ENCODE measurements at regions not wholly inside any gene's neighbourhood (a gene's known extent, or its start where the extent isn't known, plus 50 kb on each side); places are given as distances from the start of the nearest gene placed in this dataset.
A peak's percentile ranks its signal among the peaks of the same experiment; 100 is the strongest.

GRCh38 chr1:239616673-239617072 lies 230.3 kb downstream of the CHRM3 start:
- H3K4me3 Mint-ChIP-seq, result no peak overlapping the region
- Histone ChIP-seq H3K4me2 (replicated peaks; ENCODE audit: extremely low read depth, low read length, poor library complexity, severe bottlenecking) (no peak overlapping the region), H3K27ac (ENCODE audit: low read depth in 1 of 2, low read length in 2 of 2) (no peak overlapping the region), H3K9me3 (replicated peaks in 1 of 2; ENCODE audit: control insufficient read depth in 1 of 2, insufficient read depth in 1 of 2, low read length in 2 of 2) (no peaks in the 10 kb centered on the region), H4K20me1 (ENCODE audit: insufficient read depth, low read length) (no peaks in the 10 kb centered on the region), H3K36me3 (replicated peaks in 1 of 2; ENCODE audit: control insufficient read depth in 1 of 2, insufficient read depth in 2 of 2, low read length in 2 of 2) (no peaks in the 10 kb centered on the region), H3K27me3 (ENCODE audit: control insufficient read depth in 2 of 2, insufficient read depth in 2 of 2, low read length in 2 of 2) (no peaks in the 10 kb centered on the region), H3K4me3 (replicated peaks in 1 of 3; ENCODE audit: low read depth in 2 of 3, low read length in 3 of 3) (no peak overlapping the region), H3K9ac (ENCODE audit: insufficient read depth, low read length, poor library complexity, severe bottlenecking) (no peak overlapping the region), H3K79me2 (ENCODE audit: insufficient read depth, low read length) (no peaks in the 10 kb centered on the region), H3K4me1 (ENCODE audit: control insufficient read depth in 1 of 2, insufficient read depth in 2 of 2, low read length in 2 of 2) (no peaks in the 10 kb centered on the region), H2AFZ (ENCODE audit: insufficient read depth, low read depth, low read length, poor library complexity, severe bottlenecking) (no peak overlapping the region)
- TF ChIP-seq CTCF (IDR thresholded peaks at IDR 0.05), result no peak
- peaks cover 0 to 7% (median 6%) of the 10 kb centered on the region in 7 donors for H3K9me3 Mint-ChIP-seq
- no peaks in the 10 kb centered on the region for H3K27me3 Mint-ChIP-seq (ENCODE audit: low read depth in 3 of 3)
- intact Hi-C loops (cut with micrococcal nuclease), result no loop called here
- no peaks in the 10 kb centered on the region for H3K36me3 Mint-ChIP-seq
- no CpG with 5 or more reads among the region's 1 CpG for WGBS (ENCODE audit: insufficient coverage)
- no peak for DNase-seq
- no peak overlapping the region for H3K27ac Mint-ChIP-seq
- H3K4me1 Mint-ChIP-seq, result no peaks in the 10 kb centered on the region

DNA sequence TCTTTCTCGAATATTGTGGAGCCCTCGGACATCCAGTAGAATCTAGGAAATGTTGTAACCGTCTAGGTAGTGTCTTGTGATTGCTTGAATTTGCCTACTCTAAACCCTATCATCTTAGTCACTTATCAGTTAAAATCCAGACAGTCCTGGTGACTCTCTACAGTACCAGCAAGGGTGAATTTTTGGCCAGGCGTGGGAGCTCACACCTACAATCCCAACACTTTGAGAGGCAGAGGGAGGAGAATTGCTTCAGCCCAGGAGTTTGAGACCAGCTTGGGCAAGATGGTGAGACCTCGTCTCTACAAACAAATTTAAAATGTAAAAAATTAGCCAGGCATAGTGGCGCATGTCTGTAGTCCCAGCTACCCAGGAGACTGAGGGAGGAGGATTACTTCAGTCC lies 230.9 kb downstream of the CHRM3 start:
- Histone ChIP-seq H3K4me3 (replicated peaks in 1 of 3; ENCODE audit: low read depth in 2 of 3, low read length in 3 of 3) (no peak overlapping the region), H3K27me3 (ENCODE audit: control insufficient read depth in 2 of 2, insufficient read depth in 2 of 2, low read length in 2 of 2) (no peaks in the 10 kb centered on the region), H3K9ac (ENCODE audit: insufficient read depth, low read length, poor library complexity, severe bottlenecking) (no peak overlapping the region), H2AFZ (ENCODE audit: insufficient read depth, low read depth, low read length, poor library complexity, severe bottlenecking) (no peak overlapping the region), H3K36me3 (replicated peaks in 1 of 2; ENCODE audit: control insufficient read depth in 1 of 2, insufficient read depth in 2 of 2, low read length in 2 of 2) (no peaks in the 10 kb centered on the region), H3K4me2 (replicated peaks; ENCODE audit: extremely low read depth, low read length, poor library complexity, severe bottlenecking) (no peak overlapping the region), H3K4me1 (ENCODE audit: control insufficient read depth in 1 of 2, insufficient read depth in 2 of 2, low read length in 2 of 2) (no peaks in the 10 kb centered on the region), H4K20me1 (ENCODE audit: insufficient read depth, low read length) (no peaks in the 10 kb centered on the region), H3K79me2 (ENCODE audit: insufficient read depth, low read length) (no peaks in the 10 kb centered on the region), H3K27ac (ENCODE audit: low read depth in 1 of 2, low read length in 2 of 2) (no peak overlapping the region), H3K9me3 (replicated peaks in 1 of 2; ENCODE audit: control insufficient read depth in 1 of 2, insufficient read depth in 1 of 2, low read length in 2 of 2) (no peaks in the 10 kb centered on the region)
- H3K27ac Mint-ChIP-seq, result peak overlapping the region in 1 of 7 donors; percentile 46
- WGBS (ENCODE audit: insufficient coverage), result no CpG with 5 or more reads among the region's 6 CpGs
- no peak for TF ChIP-seq CTCF (IDR thresholded peaks at IDR 0.05)
- no peaks in the 10 kb centered on the region for H3K27me3 Mint-ChIP-seq (ENCODE audit: low read depth in 3 of 3)
- no peaks in the 10 kb centered on the region for H3K4me1 Mint-ChIP-seq
- peaks cover 0 to 8% (median 6%) of the 10 kb centered on the region in 7 donors for H3K9me3 Mint-ChIP-seq
- DNase-seq, result no peak
- intact Hi-C loops (cut with micrococcal nuclease), result no loop called here
- H3K36me3 Mint-ChIP-seq, result no peaks in the 10 kb centered on the region
- no peak overlapping the region for H3K4me3 Mint-ChIP-seq

Measured in CD14-positive monocyte (primary cell).